Thyroid gland (tissue), 4 donors: ENCODE measurements at regions not wholly inside any gene's neighbourhood (a gene's known extent, or its start where the extent isn't known, plus 50 kb on each side); places are given as distances from the start of the nearest gene placed in this dataset.

Experiments used
- POLR2A ChIP-seq, 2 donors: fragments of 450-650 bp; IDR thresholded peaks; one replicate each; pipeline ENCODE4 v1.6.1; 2017; ENCODE audit warnings: antibody characterized with exemption in 2 of 2, mild to moderate bottlenecking in 2 of 2, moderate library complexity in 1 of 2
- TF ChIP-seq, protein P1 (sequence below), 6 experiments: fragments of 200-600 bp in 3 of 6; fragments of 450-650 bp in 3 of 6; sonication (generic) in 3 of 6; IDR thresholded peaks; one replicate each; pipeline ENCODE4 v1.5.1; 2016 to 2019; ENCODE audit warnings: antibody characterized with exemption in 6 of 6, mild to moderate bottlenecking in 2 of 6, inconsistent platforms in 1 of 6, moderate library complexity in 1 of 6

DNA sequence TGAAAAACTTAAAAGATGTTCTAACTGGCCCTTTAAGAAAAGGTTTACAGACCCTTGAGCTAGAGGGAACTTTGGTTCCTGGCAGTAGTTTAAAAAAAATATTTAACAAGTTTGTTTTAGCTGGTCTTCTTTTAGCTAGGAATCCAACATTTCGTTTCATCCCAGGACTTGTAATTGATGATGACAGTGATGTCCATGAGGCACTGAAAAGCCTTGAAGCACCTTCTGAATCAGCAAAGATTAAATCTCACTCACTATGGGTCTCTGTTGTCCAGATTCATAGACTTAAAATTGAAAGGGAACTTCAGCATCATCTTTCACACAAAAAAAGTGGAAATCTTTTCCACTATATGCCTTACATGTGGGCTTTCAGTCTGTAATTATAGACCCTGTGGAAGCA, 102.9 kb upstream of the ETAA1 start:
- TF ChIP-seq, protein P1, sequence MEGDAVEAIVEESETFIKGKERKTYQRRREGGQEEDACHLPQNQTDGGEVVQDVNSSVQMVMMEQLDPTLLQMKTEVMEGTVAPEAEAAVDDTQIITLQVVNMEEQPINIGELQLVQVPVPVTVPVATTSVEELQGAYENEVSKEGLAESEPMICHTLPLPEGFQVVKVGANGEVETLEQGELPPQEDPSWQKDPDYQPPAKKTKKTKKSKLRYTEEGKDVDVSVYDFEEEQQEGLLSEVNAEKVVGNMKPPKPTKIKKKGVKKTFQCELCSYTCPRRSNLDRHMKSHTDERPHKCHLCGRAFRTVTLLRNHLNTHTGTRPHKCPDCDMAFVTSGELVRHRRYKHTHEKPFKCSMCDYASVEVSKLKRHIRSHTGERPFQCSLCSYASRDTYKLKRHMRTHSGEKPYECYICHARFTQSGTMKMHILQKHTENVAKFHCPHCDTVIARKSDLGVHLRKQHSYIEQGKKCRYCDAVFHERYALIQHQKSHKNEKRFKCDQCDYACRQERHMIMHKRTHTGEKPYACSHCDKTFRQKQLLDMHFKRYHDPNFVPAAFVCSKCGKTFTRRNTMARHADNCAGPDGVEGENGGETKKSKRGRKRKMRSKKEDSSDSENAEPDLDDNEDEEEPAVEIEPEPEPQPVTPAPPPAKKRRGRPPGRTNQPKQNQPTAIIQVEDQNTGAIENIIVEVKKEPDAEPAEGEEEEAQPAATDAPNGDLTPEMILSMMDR (IDR thresholded peaks at IDR 0.05), result no peak
- TF ChIP-seq POLR2A (IDR thresholded peaks at IDR 0.05), result no peak
